ENCODE measurements at regions not wholly inside any gene's neighbourhood (a gene's known extent, or its start where the extent isn't known, plus 50 kb on each side); places are given as distances from the start of the nearest gene placed in this dataset.

DNA sequence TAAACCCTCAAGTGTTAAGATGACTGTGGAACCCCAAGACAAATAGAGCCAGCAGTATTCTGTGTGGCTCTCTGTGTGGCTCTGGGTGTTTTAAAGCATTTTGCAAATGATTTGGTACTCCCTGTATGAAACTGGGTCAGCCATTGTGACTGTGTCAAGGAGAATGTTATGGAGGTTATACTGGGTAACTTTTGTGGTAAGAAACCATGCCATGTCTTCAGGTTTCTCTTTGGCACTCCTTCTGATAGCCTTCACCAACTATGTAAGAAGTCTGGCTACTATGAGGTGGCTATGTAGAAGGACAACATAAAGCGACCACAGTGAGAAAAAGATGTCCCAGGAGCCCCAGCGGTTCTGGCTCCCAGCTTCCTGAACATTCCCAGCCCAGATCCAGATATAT lies 226.6 kb upstream of the RHOBTB1 start:
- TF ChIP-seq, protein P1, sequence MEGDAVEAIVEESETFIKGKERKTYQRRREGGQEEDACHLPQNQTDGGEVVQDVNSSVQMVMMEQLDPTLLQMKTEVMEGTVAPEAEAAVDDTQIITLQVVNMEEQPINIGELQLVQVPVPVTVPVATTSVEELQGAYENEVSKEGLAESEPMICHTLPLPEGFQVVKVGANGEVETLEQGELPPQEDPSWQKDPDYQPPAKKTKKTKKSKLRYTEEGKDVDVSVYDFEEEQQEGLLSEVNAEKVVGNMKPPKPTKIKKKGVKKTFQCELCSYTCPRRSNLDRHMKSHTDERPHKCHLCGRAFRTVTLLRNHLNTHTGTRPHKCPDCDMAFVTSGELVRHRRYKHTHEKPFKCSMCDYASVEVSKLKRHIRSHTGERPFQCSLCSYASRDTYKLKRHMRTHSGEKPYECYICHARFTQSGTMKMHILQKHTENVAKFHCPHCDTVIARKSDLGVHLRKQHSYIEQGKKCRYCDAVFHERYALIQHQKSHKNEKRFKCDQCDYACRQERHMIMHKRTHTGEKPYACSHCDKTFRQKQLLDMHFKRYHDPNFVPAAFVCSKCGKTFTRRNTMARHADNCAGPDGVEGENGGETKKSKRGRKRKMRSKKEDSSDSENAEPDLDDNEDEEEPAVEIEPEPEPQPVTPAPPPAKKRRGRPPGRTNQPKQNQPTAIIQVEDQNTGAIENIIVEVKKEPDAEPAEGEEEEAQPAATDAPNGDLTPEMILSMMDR (IDR thresholded peaks at IDR 0.05; ENCODE audit: low read depth, low read length): no peak
- H3K4me3 ChIP-seq (replicated peaks in 1 of 2; ENCODE audit: low read depth in 2 of 2, low read length in 2 of 2): no peak overlapping the region
- DNase-seq (ENCODE audit: low read depth in 2 of 2): no peak

DNA sequence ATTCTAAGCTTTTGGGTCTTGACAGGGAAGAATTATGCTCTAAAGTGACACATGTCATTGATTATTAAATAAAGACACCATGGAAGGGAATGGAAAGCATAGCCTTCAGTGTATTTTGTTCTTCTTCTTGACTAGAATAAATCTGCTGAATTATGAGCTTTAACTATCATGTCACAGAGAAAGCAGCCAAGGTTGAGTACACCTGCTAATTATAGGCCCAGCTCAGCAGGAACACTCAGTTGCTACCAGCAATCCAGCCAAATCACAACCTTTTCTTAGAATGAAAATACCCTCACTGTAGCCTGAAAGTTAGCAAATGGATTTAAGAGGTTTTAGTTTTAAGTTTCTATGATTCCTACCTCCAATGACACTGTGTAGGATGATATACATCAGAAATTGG lies 225.3 kb upstream of the RHOBTB1 start:
- no peak for DNase-seq (ENCODE audit: low read depth in 2 of 2)
- no peak overlapping the region for H3K4me3 ChIP-seq (replicated peaks in 1 of 2; ENCODE audit: low read depth in 2 of 2, low read length in 2 of 2)
- TF ChIP-seq, protein P1 (IDR thresholded peaks at IDR 0.05; ENCODE audit: low read depth, low read length): no peak

DNA sequence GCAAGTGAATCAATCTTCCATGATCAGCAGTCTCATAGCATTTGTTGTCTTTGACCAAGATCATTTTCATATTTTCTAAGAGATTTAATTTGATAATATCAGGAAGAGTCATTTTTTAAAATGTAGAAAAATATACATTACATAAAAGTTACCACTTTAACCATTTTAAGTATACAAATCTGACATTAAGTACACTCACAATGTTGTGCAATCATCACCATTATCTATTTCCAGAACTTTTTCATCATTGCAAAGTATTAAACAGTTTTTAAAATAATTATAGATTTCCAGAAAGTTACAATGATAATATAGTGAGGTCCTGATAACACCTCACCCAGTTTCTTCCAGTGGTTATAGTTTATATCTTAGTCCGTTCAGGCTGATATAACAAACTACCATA lies 222.5 kb upstream of the RHOBTB1 start:
- DNase-seq (ENCODE audit: low read depth in 2 of 2): no peak
- no peak overlapping the region for H3K4me3 ChIP-seq (replicated peaks in 1 of 2; ENCODE audit: low read depth in 2 of 2, low read length in 2 of 2)
- TF ChIP-seq, protein P1 (IDR thresholded peaks at IDR 0.05; ENCODE audit: low read depth, low read length): no peak

DNA sequence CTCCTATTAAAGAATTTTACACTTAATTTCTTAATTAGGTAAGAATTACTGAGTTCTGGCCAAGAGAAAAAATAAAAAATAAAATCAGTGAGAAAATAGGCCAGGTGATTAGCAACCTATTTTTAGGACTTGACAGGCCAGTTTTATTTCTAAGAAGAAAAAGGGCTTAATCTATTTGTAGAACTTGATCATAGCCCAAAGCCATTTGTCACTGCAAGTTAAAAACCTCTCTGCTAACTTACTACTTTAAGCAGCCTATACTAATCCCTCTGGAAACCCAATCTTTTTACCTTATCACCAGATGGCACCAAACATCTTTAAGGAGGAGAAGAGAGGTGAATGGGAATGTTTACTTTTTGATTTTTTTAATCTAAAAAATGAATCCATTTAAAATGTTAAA lies 222.1 kb upstream of the RHOBTB1 start:
- no peak for DNase-seq (ENCODE audit: low read depth in 2 of 2)
- no peak overlapping the region for H3K4me3 ChIP-seq (replicated peaks in 1 of 2; ENCODE audit: low read depth in 2 of 2, low read length in 2 of 2)
- TF ChIP-seq, protein P1 (IDR thresholded peaks at IDR 0.05; ENCODE audit: low read depth, low read length): no peak

DNA sequence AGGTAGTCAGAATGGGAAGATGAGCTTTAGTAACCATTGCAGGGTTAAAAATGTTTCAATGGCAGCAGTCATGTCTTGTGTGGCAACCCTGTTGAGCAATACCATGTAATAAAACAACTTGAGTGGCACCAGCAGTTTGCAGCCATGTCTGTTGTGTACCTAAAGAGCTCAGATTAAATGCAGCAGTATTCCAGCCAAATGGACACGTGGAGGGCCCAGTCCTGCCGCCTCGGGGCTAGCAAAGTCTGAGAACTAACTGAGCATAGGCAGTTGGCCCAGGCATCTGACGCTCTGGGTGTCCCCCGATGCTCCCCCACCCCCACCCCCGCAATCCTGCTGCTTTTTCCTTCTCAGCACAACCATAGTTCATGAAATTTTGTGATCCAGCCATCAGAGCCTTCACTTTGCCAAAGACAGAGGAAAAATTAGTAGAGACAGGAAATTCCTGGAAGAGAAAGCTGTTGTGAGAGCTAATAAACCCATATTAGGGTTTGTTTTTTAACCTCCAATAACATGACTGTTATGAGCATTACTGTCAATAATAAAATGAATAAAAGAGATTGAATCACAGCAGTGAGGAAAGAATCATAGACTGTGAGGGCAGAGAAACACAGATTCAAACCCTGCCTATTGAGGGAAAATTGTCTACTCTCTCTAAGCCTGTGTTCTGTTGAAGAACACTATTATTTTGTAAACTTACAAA lies 220.6 kb upstream of the RHOBTB1 start:
- peak in 1 of 2 donors; percentile 45 for DNase-seq (ENCODE audit: low read depth in 2 of 2)

DNA sequence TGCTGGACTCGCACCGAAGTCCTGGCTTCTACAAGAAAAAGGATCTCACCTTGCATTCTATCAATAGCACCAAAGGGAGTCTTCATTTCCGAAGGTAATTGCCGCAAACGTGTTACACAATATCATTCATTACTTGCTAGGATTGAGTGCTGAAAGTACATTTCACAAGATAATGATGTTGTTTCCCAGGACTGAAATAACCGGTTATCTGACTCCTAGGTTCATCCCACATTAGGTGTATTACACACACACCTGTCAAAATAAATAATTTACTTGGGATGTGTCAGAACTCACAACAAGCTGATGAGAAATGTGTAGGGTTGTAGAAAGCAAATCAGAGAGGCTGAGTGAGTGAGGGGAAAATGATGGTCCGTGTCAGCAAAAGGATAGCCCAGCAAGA lies 219.4 kb upstream of the RHOBTB1 start:
- DNase-seq (ENCODE audit: low read depth in 2 of 2): no peak
- TF ChIP-seq, protein P1 (IDR thresholded peaks at IDR 0.05; ENCODE audit: low read depth, low read length): no peak
- no peak overlapping the region for H3K4me3 ChIP-seq (replicated peaks in 1 of 2; ENCODE audit: low read depth in 2 of 2, low read length in 2 of 2)

More for the DNA sequence above, 220.6 kb upstream of the RHOBTB1 start:
- TF ChIP-seq, protein P1 (IDR thresholded peaks at IDR 0.05; ENCODE audit: low read depth, low read length): no peak
- no peak overlapping the region for H3K4me3 ChIP-seq (replicated peaks in 1 of 2; ENCODE audit: low read depth in 2 of 2, low read length in 2 of 2)

DNA sequence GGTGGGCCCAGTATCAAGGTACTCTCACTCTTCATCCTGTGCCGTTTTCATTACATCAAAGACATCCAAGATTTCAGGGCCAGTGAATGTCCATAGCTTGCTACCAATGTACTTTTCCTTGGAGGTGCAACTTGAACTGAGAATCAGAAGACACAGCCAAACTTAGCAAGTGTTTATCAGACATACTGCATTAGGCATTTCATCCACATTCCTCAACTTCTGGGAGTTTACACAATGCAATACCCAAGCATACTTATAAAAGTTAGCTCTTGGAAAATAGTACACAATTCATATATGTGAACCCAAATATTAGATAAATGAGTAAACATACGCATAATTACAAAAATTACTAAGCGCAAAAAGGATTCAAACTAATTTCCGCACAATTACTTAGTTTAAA lies 216.3 kb upstream of the RHOBTB1 start:
- TF ChIP-seq, protein P1 (IDR thresholded peaks at IDR 0.05; ENCODE audit: low read depth, low read length): no peak
- no peak for DNase-seq (ENCODE audit: low read depth in 2 of 2)
- H3K4me3 ChIP-seq (replicated peaks in 1 of 2; ENCODE audit: low read depth in 2 of 2, low read length in 2 of 2): no peak overlapping the region

Measured in cardiac fibroblast (primary cell).